Natural killer cell (primary cell): ENCODE measurements at regions not wholly inside any gene's neighbourhood (a gene's known extent, or its start where the extent isn't known, plus 50 kb on each side); places are given as distances from the start of the nearest gene placed in this dataset.
"Not testable (repeated sequence)": the region's sequence is repeated elsewhere in the genome, so short reads cannot be mapped to it uniquely, and the experiment has no call there.

Source experiments
- ATAC-seq, 3 donors: fragments of 150-1000 bp in 2 of 3; fragments of 200-7000 bp in 1 of 3; cut with Tn5 transposase; 1 replicate in 1 of 3; 2 replicates in 2 of 3; pipeline ENCODE4 v1.10.0; 2021; ENCODE audit warnings: mild to moderate bottlenecking in 2 of 3, moderate library complexity in 2 of 3
- DNase-seq, 2 donors: peaks; one replicate each; pipeline versions ENCODE4 v3.0.0 to v3.0.0-alpha.2; 2013 to 2021; ENCODE audit warnings: mixed read lengths in 1 of 2
- H3K27ac ChIP-seq: one replicate; pipeline ENCODE4 v1.5.1; 2013; ENCODE audit warnings: mild to moderate bottlenecking, low read length
- H3K27me3 ChIP-seq: one replicate; pipeline ENCODE4 v1.6.1; 2013; ENCODE audit warnings: low read length; ENCODE audit not compliant: control insufficient read depth, insufficient read depth
- H3K36me3 ChIP-seq: one replicate; pipeline ENCODE4 v1.6.1; 2013; ENCODE audit warnings: low read length; ENCODE audit not compliant: control insufficient read depth, insufficient read depth
- H3K4me1 ChIP-seq: one replicate; pipeline ENCODE4 v1.6.1; 2013; ENCODE audit warnings: low read length; ENCODE audit not compliant: control insufficient read depth, insufficient read depth
- H3K4me3 ChIP-seq: one replicate; pipeline ENCODE4 v1.5.1; 2013; ENCODE audit warnings: low read length
- H3K9me3 ChIP-seq: one replicate; pipeline ENCODE4 v1.6.1; 2013; ENCODE audit warnings: low read length; ENCODE audit not compliant: control insufficient read depth, insufficient read depth
- H3K27ac Mint-ChIP-seq, 2 donors: one replicate each; pipeline ENCODE4 v1.8.0; 2022; ENCODE audit warnings: mild to moderate bottlenecking in 2 of 2, mixed read lengths in 2 of 2, moderate library complexity in 1 of 2
- H3K27me3 Mint-ChIP-seq, 2 donors: one replicate each; pipeline ENCODE4 v1.8.0; 2022; ENCODE audit warnings: low read depth in 2 of 2, mixed read lengths in 2 of 2
- H3K36me3 Mint-ChIP-seq: one replicate; pipeline ENCODE4 v1.8.0; 2022; ENCODE audit warnings: mixed read lengths
- H3K4me1 Mint-ChIP-seq, 2 donors: one replicate each; pipeline ENCODE4 v1.8.0; 2022; ENCODE audit warnings: mixed read lengths in 2 of 2
- H3K4me3 Mint-ChIP-seq: one replicate; pipeline ENCODE4 v1.8.0; 2022; ENCODE audit warnings: mild to moderate bottlenecking, moderate library complexity, mixed read lengths
- H3K9me3 Mint-ChIP-seq, 2 donors: one replicate each; pipeline ENCODE4 v1.8.0; 2022; ENCODE audit warnings: mixed read lengths in 2 of 2
- WGBS: methylation state at CpG from one replicate; pipeline ENCODE4 v1.1.7; 2013; ENCODE audit warnings: missing lambda C conversion rate; ENCODE audit not compliant: insufficient coverage; 5-methylcytosine and 5-hydroxymethylcytosine counted together
- intact Hi-C: fragments of 100-400 bp; cut with micrococcal nuclease; formaldehyde crosslinking; loops from one replicate; pipeline ENCODE4 v1.14.2; 2022
- TF ChIP-seq, protein P1 (sequence below): fragments of 200-600 bp; IDR thresholded peaks from one replicate; pipeline ENCODE4 v1.8.0; 2022; ENCODE audit warnings: antibody characterized with exemption

GRCh38 chr12:31222620-31223222 is 103.2 kb downstream of the SINHCAF start:
- no peak overlapping the region for H3K27ac Mint-ChIP-seq
- intact Hi-C loops: no loop called here
- 84% methylated on average over 8 of the region's 8 CpGs for WGBS
- no peaks in the 10 kb centered on the region for H3K9me3 ChIP-seq
- H3K27me3 ChIP-seq: no peaks in the 10 kb centered on the region
- no peak overlapping the region for H3K4me3 ChIP-seq
- H3K36me3 Mint-ChIP-seq: no peaks in the 10 kb centered on the region
- peaks cover 0 to 3% of the 10 kb centered on the region in 2 donors for H3K27me3 Mint-ChIP-seq
- H3K4me3 Mint-ChIP-seq: no peak overlapping the region
- TF ChIP-seq, protein P1, sequence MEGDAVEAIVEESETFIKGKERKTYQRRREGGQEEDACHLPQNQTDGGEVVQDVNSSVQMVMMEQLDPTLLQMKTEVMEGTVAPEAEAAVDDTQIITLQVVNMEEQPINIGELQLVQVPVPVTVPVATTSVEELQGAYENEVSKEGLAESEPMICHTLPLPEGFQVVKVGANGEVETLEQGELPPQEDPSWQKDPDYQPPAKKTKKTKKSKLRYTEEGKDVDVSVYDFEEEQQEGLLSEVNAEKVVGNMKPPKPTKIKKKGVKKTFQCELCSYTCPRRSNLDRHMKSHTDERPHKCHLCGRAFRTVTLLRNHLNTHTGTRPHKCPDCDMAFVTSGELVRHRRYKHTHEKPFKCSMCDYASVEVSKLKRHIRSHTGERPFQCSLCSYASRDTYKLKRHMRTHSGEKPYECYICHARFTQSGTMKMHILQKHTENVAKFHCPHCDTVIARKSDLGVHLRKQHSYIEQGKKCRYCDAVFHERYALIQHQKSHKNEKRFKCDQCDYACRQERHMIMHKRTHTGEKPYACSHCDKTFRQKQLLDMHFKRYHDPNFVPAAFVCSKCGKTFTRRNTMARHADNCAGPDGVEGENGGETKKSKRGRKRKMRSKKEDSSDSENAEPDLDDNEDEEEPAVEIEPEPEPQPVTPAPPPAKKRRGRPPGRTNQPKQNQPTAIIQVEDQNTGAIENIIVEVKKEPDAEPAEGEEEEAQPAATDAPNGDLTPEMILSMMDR: no peak
- H3K36me3 ChIP-seq: no peaks in the 10 kb centered on the region
- H3K27ac ChIP-seq: no peak overlapping the region
- no peaks in the 10 kb centered on the region for H3K4me1 ChIP-seq
- H3K4me1 Mint-ChIP-seq: no peaks in the 10 kb centered on the region
- ATAC-seq: no peak
- H3K9me3 Mint-ChIP-seq: no peaks in the 10 kb centered on the region
- DNase-seq: no peak

- 68% methylated on average over 1 of the region's 1 CpG for WGBS
- H3K36me3 ChIP-seq, H3K27ac Mint-ChIP-seq, DNase-seq, H3K36me3 Mint-ChIP-seq, H3K9me3 Mint-ChIP-seq, H3K4me3 Mint-ChIP-seq, H3K27ac ChIP-seq, H3K27me3 ChIP-seq, H3K27me3 Mint-ChIP-seq, H3K4me3 ChIP-seq, H3K4me1 ChIP-seq, ATAC-seq, intact Hi-C loops, H3K9me3 ChIP-seq, H3K4me1 Mint-ChIP-seq: not testable (repeated sequence)
These were observed 102.3 kb downstream of the SINHCAF start for GRCh38 chr12:31223640-31224039.

GRCh38 chr12:31224768-31225448 is 101.0 kb downstream of the SINHCAF start:
- 76% methylated on average over 4 of the region's 6 CpGs for WGBS
- TF ChIP-seq, protein P1: no peak
- Histone ChIP-seq H3K9me3 (no peaks in the 10 kb centered on the region), H3K27ac (no peak overlapping the region), H3K27me3 (no peaks in the 10 kb centered on the region), H3K4me3 (no peak overlapping the region), H3K4me1 (no peaks in the 10 kb centered on the region), H3K36me3 (no peaks in the 10 kb centered on the region)
- Mint-ChIP-seq H3K4me1 (no peaks in the 10 kb centered on the region), H3K4me3 (no peak overlapping the region), H3K27ac (no peak overlapping the region), H3K9me3 (no peaks in the 10 kb centered on the region), H3K36me3 (no peaks in the 10 kb centered on the region), H3K27me3 (no peaks in the 10 kb centered on the region)
- ATAC-seq (no peak), DNase-seq (no peak)
- intact Hi-C loops: no loop called here

- no peaks in the 10 kb centered on the region for H3K27me3 Mint-ChIP-seq
- H3K36me3 Mint-ChIP-seq: no peaks in the 10 kb centered on the region
These were observed 100.1 kb downstream of the SINHCAF start for GRCh38 chr12:31225656-31226535.

More at GRCh38 chr12:31225656-31226535, 100.1 kb downstream of the SINHCAF start:
- WGBS: 92% methylated on average over 9 of the region's 9 CpGs
- intact Hi-C loops: no loop called here
- H3K9me3 Mint-ChIP-seq: no peaks in the 10 kb centered on the region
- H3K4me3 Mint-ChIP-seq: no peak overlapping the region
- no peaks in the 10 kb centered on the region for H3K4me1 Mint-ChIP-seq
- ATAC-seq (no peak), DNase-seq (no peak)
- H3K27ac Mint-ChIP-seq: no peak overlapping the region
- Histone ChIP-seq H3K27ac (no peak overlapping the region), H3K4me3 (no peak overlapping the region), H3K4me1 (no peaks in the 10 kb centered on the region), H3K27me3 (no peaks in the 10 kb centered on the region), H3K9me3 (no peaks in the 10 kb centered on the region), H3K36me3 (no peaks in the 10 kb centered on the region)
- TF ChIP-seq, protein P1: no peak
